ENCODE measurements at regions not wholly inside any gene's neighbourhood (a gene's known extent, or its start where the extent isn't known, plus 50 kb on each side); places are given as distances from the start of the nearest gene placed in this dataset.

DNA sequence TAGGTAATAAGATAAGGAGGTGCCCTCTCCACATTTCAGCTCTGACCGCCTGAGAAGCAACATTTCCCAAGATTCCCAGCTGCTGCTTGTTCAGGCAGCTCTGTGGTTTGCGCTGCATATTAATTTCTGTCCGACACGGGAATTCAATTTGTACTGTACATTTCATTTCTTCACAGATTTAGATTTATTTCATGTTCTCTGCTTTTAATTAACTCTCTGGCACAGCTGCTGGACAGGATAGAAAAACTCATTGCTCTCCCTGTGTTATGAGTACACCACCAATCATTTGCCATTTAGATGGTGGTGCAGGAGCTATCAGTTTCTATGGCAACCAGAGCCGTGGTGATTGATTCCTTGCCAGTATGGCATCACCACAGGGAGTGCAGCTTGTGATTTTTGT lies 558.5 kb downstream of the DMRTA1 start:
- H3K27ac ChIP-seq = no peak overlapping the region
- no peak for TF ChIP-seq ZFX (IDR thresholded peaks at IDR 0.05; ENCODE audit: borderline replicate concordance)
- TF ChIP-seq, protein P1, sequence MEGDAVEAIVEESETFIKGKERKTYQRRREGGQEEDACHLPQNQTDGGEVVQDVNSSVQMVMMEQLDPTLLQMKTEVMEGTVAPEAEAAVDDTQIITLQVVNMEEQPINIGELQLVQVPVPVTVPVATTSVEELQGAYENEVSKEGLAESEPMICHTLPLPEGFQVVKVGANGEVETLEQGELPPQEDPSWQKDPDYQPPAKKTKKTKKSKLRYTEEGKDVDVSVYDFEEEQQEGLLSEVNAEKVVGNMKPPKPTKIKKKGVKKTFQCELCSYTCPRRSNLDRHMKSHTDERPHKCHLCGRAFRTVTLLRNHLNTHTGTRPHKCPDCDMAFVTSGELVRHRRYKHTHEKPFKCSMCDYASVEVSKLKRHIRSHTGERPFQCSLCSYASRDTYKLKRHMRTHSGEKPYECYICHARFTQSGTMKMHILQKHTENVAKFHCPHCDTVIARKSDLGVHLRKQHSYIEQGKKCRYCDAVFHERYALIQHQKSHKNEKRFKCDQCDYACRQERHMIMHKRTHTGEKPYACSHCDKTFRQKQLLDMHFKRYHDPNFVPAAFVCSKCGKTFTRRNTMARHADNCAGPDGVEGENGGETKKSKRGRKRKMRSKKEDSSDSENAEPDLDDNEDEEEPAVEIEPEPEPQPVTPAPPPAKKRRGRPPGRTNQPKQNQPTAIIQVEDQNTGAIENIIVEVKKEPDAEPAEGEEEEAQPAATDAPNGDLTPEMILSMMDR (IDR thresholded peaks at IDR 0.05) = no peak

DNA sequence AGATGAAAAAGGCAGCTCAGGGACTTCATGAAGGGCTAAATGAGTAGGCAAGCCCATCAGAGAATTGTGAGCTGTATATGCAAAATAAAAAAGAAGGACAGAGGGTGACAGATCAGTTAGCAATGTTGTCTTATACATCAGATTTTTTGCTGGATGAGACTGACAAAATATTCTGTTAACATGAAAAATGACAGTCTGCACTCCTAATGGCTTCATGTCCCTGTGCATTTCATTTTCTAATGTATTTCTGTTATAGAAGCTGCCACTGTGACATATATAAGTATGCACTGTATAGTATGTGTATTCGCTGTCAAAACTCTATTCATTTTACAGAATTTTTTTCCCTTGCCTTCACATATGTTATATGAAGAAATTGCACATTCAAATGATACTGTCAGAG lies 559.5 kb downstream of the DMRTA1 start:
- TF ChIP-seq, protein P1 (IDR thresholded peaks at IDR 0.05) = no peak
- no peak for TF ChIP-seq ZFX (IDR thresholded peaks at IDR 0.05; ENCODE audit: borderline replicate concordance)
- H3K27ac ChIP-seq = no peak overlapping the region

DNA sequence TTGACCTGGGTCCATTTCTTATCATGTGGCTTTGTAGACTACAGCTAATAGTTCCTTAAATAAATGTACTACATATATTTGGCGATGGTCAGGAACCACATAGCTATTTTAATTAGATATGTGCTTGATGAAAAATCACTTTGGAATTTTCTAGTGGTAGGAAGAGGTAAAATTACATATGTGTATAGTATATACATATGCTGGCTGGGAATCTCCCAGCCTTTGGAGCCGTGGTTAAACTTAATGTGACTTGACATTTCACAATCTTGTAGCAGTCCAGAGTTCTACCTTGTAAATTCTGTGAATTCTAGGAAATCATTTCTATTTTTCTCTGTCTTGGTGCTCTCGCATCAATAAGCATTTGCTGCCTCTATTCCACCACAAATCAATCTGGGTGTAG lies 565.0 kb downstream of the DMRTA1 start:
- no peak for TF ChIP-seq ZFX (IDR thresholded peaks at IDR 0.05; ENCODE audit: borderline replicate concordance)
- TF ChIP-seq, protein P1 (IDR thresholded peaks at IDR 0.05) = no peak
- no peak overlapping the region for H3K27ac ChIP-seq

DNA sequence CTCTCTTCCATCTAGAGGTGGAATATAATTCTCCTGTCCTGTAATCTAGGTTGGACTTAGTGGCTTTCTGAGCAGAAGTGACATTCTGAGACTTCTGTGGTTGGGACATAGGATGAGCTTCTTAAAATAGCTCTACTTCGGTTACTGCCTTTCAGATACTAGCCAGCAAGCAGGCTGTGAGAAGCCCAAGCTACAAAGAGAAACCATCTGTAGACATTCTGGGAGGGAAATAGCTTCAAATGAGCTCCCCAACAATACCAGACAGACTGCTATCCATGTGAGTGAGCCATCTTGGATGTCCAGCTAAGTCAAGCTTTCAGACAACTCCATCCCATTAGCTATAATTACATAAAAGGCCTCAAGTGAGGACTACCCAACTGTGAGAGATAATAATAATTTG lies 568.9 kb downstream of the DMRTA1 start:
- H3K27ac ChIP-seq = no peak overlapping the region
- TF ChIP-seq ZFX (IDR thresholded peaks at IDR 0.05; ENCODE audit: borderline replicate concordance) = no peak
- TF ChIP-seq, protein P1 (IDR thresholded peaks at IDR 0.05) = no peak

DNA sequence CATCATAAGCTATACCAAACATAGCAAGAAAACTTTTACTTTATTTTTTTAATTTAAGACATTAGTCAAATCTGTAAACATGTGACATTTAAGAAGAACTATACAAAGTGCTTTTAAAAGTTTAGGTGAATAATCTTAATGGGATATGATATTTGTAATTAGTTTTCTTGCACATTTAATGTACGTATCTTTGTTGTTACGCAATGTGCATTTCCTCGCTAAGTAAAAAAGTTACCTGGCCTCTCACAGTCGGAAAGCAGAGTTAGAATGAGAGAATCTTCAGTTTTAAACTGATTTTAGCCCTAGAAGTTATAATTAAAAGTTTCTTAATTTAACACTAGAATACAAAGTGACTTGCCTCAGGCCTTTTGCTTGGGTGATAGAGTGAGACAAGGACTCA lies 589.8 kb downstream of the DMRTA1 start:
- TF ChIP-seq ZFX (IDR thresholded peaks at IDR 0.05; ENCODE audit: borderline replicate concordance) = no peak
- TF ChIP-seq, protein P1 (IDR thresholded peaks at IDR 0.05) = no peak

DNA sequence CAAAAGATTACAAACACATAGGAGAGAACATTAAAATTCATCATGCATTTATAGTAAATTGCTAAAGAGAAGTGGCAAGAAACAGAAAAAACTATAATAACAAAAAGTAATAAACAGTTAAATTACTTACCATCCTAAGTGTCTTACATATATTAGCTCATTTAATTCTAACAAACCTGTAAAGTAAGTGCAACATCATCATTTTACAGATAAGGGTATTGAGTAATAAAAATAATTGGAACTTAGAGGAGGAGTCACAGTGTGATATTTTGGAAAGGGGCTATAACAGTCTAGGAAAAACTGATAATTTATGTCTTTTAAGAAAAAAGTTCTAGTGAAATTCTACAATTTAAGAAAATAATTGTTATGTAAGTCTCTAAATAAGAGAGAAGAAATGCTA lies 592.8 kb downstream of the DMRTA1 start:
- no peak for TF ChIP-seq ZFX (IDR thresholded peaks at IDR 0.05; ENCODE audit: borderline replicate concordance)
- TF ChIP-seq, protein P1 (IDR thresholded peaks at IDR 0.05) = no peak
- H3K27ac ChIP-seq = no peak overlapping the region

More for the DNA sequence above, 589.8 kb downstream of the DMRTA1 start:
- H3K27ac ChIP-seq = no peak overlapping the region

DNA sequence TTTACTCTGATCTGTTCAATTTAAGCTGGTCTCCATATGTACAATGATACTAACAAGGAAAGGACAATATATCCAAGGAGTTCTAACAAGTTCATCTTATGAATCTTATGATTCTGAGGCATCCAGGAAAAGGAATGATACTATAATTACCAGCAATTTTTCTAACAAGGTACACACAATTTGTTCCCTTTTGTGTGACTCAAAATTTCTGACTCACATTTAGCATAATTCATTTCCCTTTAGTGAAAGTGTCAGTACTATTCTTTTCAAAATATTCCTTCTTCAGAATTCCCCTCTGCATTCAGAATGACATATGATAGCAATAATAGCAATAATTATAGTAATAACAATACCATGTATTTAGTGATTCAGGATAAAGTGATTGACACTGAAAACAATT lies 594.8 kb downstream of the DMRTA1 start:
- H3K27ac ChIP-seq = no peak overlapping the region
- TF ChIP-seq ZFX (IDR thresholded peaks at IDR 0.05; ENCODE audit: borderline replicate concordance) = no peak
- TF ChIP-seq, protein P1 (IDR thresholded peaks at IDR 0.05) = no peak
